GM19455 (cell line): ENCODE measurements at regions not wholly inside any gene's neighbourhood (a gene's known extent, or its start where the extent isn't known, plus 50 kb on each side); places are given as distances from the start of the nearest gene placed in this dataset.
"Not testable (repeated sequence)": the region's sequence is repeated elsewhere in the genome, so short reads cannot be mapped to it uniquely, and the experiment has no call there.

ENCODE experiments used
- ATAC-seq: cut with Tn5 transposase; IDR thresholded peaks from one replicate; pipeline ENCODE4 v1.9.1; 2021; ENCODE audit not compliant: unreplicated experiment

- ATAC-seq, result no peak
These were observed 122.0 kb upstream of the MYCN start for GRCh38 chr2:15818318-15818753.

GRCh38 chr2:15818881-15819280 lies 121.5 kb upstream of the MYCN start:
- ATAC-seq, result no peak

- ATAC-seq, result no peak
These were observed 120.6 kb upstream of the MYCN start for GRCh38 chr2:15819562-15820256.

- no peak for ATAC-seq
These were observed 120.1 kb upstream of the MYCN start for GRCh38 chr2:15820257-15820566.

GRCh38 chr2:15820927-15821326 lies 119.4 kb upstream of the MYCN start:
- ATAC-seq, result no peak

GRCh38 chr2:15822151-15823044 lies 118.0 kb upstream of the MYCN start:
- ATAC-seq, result no peak

- ATAC-seq, result no peak
These were observed 116.6 kb upstream of the MYCN start for GRCh38 chr2:15823459-15824396.

GRCh38 chr2:15824467-15824866 lies 115.9 kb upstream of the MYCN start:
- not testable (repeated sequence) for ATAC-seq

- no peak for ATAC-seq
These were observed 114.9 kb upstream of the MYCN start for GRCh38 chr2:15825276-15825980.

GRCh38 chr2:15826273-15826717 lies 114.1 kb upstream of the MYCN start:
- no peak for ATAC-seq

GRCh38 chr2:15827001-15827400 lies 113.3 kb upstream of the MYCN start:
- no peak for ATAC-seq

GRCh38 chr2:15828576-15828975 lies 111.8 kb upstream of the MYCN start:
- no peak for ATAC-seq

- ATAC-seq, result no peak
These were observed 111.1 kb upstream of the MYCN start for GRCh38 chr2:15829091-15829801.

GRCh38 chr2:15829985-15830384 lies 110.4 kb upstream of the MYCN start:
- ATAC-seq, result no peak

- no peak for ATAC-seq
These were observed 109.3 kb upstream of the MYCN start for GRCh38 chr2:15830937-15831549.

GRCh38 chr2:15832030-15832709 lies 108.2 kb upstream of the MYCN start:
- no peak for ATAC-seq

GRCh38 chr2:15832849-15833680 lies 107.3 kb upstream of the MYCN start:
- ATAC-seq, result no peak

- no peak for ATAC-seq
These were observed 106.6 kb upstream of the MYCN start for GRCh38 chr2:15833731-15834130.
